ENCODE measurements at regions not wholly inside any gene's neighbourhood (a gene's known extent, or its start where the extent isn't known, plus 50 kb on each side); places are given as distances from the start of the nearest gene placed in this dataset.

GRCh38 chr5:100693481-100693880, 158.3 kb downstream of the FAM174A start (continued):
- no peak for TF ChIP-seq PHF8 (conservative IDR thresholded peaks at IDR 0.05; ENCODE audit: low read depth, low read length)
- no peak for TF ChIP-seq TBP (IDR thresholded peaks at IDR 0.05; ENCODE audit: low read depth, low read length)

All from H1 (cell line).